ENCODE measurements at regions not wholly inside any gene's neighbourhood (a gene's known extent, or its start where the extent isn't known, plus 50 kb on each side); places are given as distances from the start of the nearest gene placed in this dataset.

DNA sequence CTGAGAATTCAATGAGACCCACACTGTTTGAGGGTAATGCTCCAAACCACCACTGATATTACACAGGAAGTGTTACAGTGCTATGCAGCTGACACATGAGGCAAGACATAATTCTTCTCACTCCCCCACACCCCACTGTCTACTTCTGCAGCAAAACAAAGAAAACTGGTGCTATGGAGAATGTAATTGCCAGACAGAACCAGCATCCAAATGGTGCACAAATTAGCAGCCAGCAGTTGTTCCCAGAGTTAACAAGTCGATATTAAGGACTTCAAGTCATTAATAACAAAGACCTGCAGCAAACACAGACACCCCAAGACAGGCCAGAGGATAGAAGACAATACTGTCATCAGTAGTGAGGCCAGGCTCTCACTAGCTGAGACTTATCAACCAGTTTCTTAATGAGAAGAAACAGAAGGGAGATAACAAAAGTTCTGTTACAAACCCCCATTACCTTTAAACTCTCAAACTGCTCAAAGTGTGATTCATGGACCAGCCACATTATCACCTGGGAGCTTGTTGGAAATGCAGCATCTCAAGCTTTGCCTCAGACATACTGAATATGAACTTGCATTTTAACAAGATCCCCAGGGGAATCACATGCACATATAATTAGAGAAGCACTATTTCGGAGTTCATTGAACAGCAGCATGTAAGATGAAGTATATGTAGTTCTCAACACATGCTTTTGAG, 58.7 kb upstream of the FNDC3B start:
- no peak for TF ChIP-seq SIRT6 (IDR thresholded peaks at IDR 0.05; ENCODE audit: low read length)
- no peak for TF ChIP-seq FOSL1 (IDR thresholded peaks at IDR 0.05; ENCODE audit: insufficient read depth, low read depth, low read length)
- TF ChIP-seq, protein P1, sequence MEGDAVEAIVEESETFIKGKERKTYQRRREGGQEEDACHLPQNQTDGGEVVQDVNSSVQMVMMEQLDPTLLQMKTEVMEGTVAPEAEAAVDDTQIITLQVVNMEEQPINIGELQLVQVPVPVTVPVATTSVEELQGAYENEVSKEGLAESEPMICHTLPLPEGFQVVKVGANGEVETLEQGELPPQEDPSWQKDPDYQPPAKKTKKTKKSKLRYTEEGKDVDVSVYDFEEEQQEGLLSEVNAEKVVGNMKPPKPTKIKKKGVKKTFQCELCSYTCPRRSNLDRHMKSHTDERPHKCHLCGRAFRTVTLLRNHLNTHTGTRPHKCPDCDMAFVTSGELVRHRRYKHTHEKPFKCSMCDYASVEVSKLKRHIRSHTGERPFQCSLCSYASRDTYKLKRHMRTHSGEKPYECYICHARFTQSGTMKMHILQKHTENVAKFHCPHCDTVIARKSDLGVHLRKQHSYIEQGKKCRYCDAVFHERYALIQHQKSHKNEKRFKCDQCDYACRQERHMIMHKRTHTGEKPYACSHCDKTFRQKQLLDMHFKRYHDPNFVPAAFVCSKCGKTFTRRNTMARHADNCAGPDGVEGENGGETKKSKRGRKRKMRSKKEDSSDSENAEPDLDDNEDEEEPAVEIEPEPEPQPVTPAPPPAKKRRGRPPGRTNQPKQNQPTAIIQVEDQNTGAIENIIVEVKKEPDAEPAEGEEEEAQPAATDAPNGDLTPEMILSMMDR (IDR thresholded peaks at IDR 0.05; ENCODE audit: control extremely low read depth in 1 of 3, insufficient read depth in 1 of 3, low read depth in 1 of 3, low read length in 3 of 3), result no peak

Measured in H1 (cell line).